Smooth muscle cell of the brain vasculature (primary cell): ENCODE measurements at regions not wholly inside any gene's neighbourhood (a gene's known extent, or its start where the extent isn't known, plus 50 kb on each side); places are given as distances from the start of the nearest gene placed in this dataset.

Experiments
- DNase-seq: peaks from one replicate; pipeline ENCODE4 v3.0.0-alpha.2; 2012; ENCODE audit warnings: low read depth, low spot score

GRCh38 chr2:41475959-41476358 is 571.9 kb upstream of the PKDCC start:
- DNase-seq: no peak

- no peak for DNase-seq
These were observed 565.2 kb upstream of the PKDCC start for GRCh38 chr2:41482659-41483058.

- no peak for DNase-seq
These were observed 564.6 kb upstream of the PKDCC start for GRCh38 chr2:41483226-41483625.

GRCh38 chr2:41483982-41484857 is 563.6 kb upstream of the PKDCC start:
- DNase-seq: no peak

- DNase-seq: no peak
These were observed 563.0 kb upstream of the PKDCC start for GRCh38 chr2:41484858-41485234.

DNA sequence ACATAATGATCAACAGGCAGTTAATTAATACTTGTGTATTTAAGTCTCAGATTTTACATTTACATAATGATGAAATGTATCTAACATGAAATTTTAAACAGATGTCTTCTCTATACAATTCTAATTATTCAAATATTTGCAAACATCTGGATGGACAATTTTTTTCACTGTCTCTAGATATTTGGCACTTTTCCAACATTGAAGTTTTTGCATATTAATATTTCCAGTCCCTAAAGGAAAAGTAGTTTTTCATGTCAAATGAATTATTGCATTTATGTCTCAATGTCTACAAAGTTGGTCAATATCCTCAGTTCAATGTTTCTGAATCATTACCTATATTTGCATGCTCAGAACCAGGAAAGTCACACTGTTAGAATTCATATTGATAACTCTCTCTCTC is 560.9 kb upstream of the PKDCC start:
- no peak for DNase-seq

DNA sequence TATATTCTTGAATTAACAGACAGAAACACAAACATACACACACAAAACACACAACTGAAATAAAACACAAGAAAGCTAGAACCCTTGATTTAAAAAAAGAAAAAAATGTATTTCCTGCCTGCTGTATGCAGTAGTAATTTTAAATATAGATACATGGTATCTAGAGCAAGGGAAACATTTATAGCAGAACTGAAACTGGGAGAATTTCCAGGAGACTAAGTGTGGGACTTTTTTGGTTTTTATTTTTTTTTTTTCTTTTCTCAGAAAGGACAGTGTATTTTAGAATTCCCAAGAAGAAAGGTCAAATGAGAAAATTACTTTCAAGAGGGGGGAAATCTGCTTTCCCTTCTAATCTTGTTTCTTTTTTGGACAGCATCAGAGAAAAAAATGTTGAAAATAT is 558.9 kb upstream of the PKDCC start:
- no peak for DNase-seq

- no peak for DNase-seq
These were observed 558.2 kb upstream of the PKDCC start for GRCh38 chr2:41489638-41490037.

DNA sequence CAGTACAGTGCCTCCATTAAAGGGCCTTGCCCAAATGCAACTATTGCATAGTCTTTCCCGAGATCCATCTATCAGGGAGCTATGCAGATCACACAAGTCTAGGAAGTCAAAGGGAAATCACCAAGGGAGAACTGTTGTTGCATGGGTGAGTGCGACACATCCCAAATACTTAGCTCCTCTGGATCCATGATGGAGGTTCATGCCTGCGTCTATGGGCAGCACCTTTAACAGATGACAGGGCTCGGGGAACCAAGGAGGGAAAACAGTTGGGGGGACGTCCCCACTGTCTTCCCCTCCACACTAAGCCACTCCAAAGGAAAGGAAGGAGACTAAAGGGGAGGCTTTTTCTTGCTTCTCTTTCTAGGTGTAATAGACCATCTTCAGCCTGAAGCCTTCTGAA is 552.8 kb upstream of the PKDCC start:
- DNase-seq: no peak

DNA sequence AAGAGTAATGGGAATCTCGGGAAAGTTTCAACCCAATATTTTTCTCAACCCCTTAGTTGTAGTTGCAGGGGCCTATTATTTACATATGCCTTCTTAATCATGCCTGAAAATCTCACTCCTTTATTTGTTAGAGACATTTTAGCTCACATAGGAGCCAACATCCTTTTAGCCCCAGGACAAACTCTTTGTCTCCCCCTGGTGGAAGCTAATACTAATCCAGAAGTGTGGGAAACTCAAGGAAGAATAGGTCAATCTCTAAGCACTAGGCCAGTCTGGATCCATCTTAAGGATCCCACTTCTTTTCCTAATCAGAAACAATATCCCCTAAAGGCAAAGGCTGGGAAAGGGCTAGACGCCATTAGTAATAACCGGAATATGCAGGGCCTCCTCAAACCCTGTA is 550.9 kb upstream of the PKDCC start:
- DNase-seq: no peak

GRCh38 chr2:41498781-41499180 is 549.0 kb upstream of the PKDCC start:
- DNase-seq: no peak

GRCh38 chr2:41500895-41501294 is 546.9 kb upstream of the PKDCC start:
- no peak for DNase-seq

DNA sequence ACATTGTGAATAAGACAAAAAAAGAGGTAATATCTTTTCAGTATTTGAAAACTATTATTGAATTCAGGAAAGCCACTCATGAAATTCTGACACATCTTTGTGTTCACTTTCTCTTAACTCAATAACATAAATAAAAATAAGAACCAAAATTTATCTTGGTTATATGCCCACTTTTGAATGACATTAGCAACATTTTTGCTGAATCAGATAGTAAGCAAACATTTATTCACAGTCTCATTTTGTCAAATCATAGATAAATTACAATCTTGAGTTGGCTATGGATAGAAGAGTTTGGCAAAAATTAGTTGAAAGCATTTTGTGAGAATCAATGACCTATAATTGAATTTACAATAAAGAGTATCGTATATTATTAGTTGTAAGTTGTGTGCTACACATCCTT is 545.1 kb upstream of the PKDCC start:
- DNase-seq: no peak

GRCh38 chr2:41504532-41504931 is 543.3 kb upstream of the PKDCC start:
- no peak for DNase-seq

- DNase-seq: no peak
These were observed 537.7 kb upstream of the PKDCC start for GRCh38 chr2:41510108-41510507.

DNA sequence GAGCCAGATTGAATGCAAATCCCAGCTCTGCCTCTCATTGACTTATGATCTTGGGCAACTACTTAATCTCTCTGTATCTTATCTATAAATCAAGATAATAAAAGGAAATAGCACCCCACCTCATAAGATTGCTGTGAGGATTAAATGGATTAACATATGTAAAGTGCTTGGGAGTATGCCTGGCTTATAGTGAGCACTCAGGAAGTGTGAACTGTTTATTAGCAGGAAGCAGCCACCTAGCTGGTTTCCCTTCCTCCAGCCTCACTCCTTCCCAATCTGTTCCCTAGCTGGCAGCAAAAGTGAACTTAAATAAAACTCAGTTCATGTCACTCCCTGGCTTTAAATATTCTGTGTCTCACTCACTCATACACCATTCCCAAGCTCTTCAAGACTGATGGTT is 526.6 kb upstream of the PKDCC start:
- no peak for DNase-seq

DNA sequence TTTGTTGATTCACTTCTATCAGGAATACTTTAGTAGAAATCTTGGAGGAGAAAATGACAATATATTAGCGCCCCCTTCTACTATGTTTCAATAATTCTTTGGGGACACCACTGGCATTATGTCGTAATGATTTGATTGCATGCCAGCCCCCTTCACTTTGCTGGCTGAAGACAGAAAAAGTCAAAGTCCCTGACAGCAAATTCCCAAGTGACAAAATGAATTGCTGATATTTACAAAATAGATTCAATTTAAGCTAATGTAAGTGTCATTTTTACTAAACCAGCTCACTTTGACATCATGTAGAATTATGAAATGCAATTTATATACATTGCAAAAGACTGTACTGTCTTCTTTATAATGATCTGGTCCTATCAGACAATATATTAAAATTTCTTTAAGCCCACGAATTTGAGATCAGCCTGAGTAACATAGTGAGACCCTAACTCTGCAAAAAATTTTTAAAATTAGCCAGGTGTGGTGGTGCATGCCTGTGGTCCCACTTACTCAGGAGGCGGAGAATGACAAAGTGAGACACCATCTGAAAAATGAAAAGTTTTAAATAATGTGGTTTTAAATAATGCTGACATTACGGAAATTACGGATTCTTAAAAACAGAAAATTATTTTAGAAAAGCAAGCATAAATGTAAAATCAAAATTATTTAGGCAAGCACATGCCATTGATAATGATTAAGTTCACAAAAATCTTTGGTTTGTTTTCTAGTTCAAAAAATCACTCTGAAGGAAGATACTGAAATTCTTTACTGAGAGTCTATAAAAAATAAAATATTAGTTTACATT is 520.1 kb upstream of the PKDCC start:
- DNase-seq: no peak

- no peak for DNase-seq
These were observed 512.2 kb upstream of the PKDCC start for GRCh38 chr2:41535575-41535974.

GRCh38 chr2:41540272-41540998 is 507.4 kb upstream of the PKDCC start:
- DNase-seq: no peak

- no peak for DNase-seq
These were observed 504.1 kb upstream of the PKDCC start for GRCh38 chr2:41543726-41544125.

GRCh38 chr2:41544709-41545108 is 503.1 kb upstream of the PKDCC start:
- no peak for DNase-seq

GRCh38 chr2:41546031-41546430 is 501.8 kb upstream of the PKDCC start:
- no peak for DNase-seq
